Parathyroid adenoma (tissue), 2 donors: ENCODE measurements at regions not wholly inside any gene's neighbourhood (a gene's known extent, or its start where the extent isn't known, plus 50 kb on each side); places are given as distances from the start of the nearest gene placed in this dataset.

Experiments used
- H2AFZ ChIP-seq: fragments of 300-600 bp; sonication (generic); one replicate; pipeline ENCODE4 v1.7.0; 2017; ENCODE audit warnings: antibody characterized with exemption, mild to moderate bottlenecking
- H3K27ac ChIP-seq: fragments of 300-600 bp; sonication (generic); one replicate; pipeline ENCODE4 v1.7.0; 2017
- H3K27me3 ChIP-seq: fragments of 300-600 bp; sonication (generic); one replicate; pipeline ENCODE4 v1.7.0; 2017; ENCODE audit warnings: low read length; ENCODE audit not compliant: control insufficient read depth, insufficient read depth
- H3K36me3 ChIP-seq: fragments of 300-600 bp; sonication (generic); one replicate; pipeline ENCODE4 v1.7.0; 2017; ENCODE audit warnings: low read length; ENCODE audit not compliant: control insufficient read depth, insufficient read depth
- H3K4me1 ChIP-seq: fragments of 300-600 bp; sonication (generic); one replicate; pipeline ENCODE4 v1.7.0; 2017; ENCODE audit warnings: control low read depth
- H3K4me2 ChIP-seq: fragments of 300-600 bp; sonication (generic); one replicate; pipeline ENCODE4 v1.7.0; 2017; ENCODE audit warnings: low read length
- H3K4me3 ChIP-seq: fragments of 300-600 bp; sonication (generic); one replicate; pipeline ENCODE4 v1.7.0; 2017; ENCODE audit warnings: low read depth, low read length
- H3K79me2 ChIP-seq: fragments of 300-600 bp; sonication (generic); one replicate; pipeline ENCODE4 v1.7.0; 2017; ENCODE audit warnings: control low read depth
- H3K9ac ChIP-seq: fragments of 300-600 bp; sonication (generic); one replicate; pipeline ENCODE4 v1.7.0; 2017; ENCODE audit warnings: mild to moderate bottlenecking
- H3K9me3 ChIP-seq: fragments of 300-600 bp; sonication (generic); one replicate; pipeline ENCODE4 v1.7.0; 2017; ENCODE audit warnings: low read length; ENCODE audit not compliant: control insufficient read depth
- TF ChIP-seq, protein P1 (sequence below): fragments of 300-600 bp; sonication (generic); IDR thresholded peaks from one replicate; pipeline ENCODE4 v1.7.0; 2017; ENCODE audit warnings: antibody characterized with exemption, mild to moderate bottlenecking
- donor health status: primary hyperparathyroidism.

DNA sequence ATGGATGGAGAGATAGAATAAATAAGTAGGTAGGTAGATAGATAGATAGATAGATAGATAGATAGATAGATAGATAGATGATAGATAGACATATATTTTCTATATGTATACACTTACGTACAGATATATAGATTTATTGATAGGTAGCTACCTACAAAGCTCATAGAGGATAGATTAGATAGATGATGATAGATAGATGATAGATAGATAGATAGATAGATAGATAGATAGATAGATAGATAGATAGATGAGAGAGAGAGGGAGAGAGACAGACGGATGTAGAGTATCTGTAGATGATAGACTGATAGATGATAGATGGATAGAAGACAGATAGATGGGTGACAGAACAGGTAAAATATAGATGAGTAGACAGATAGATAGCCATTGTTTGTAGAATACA is 191.3 kb upstream of the PFKP start:
- no peak overlapping the region for H3K4me2 ChIP-seq
- H3K36me3 ChIP-seq = no peaks in the 10 kb centered on the region
- TF ChIP-seq, protein P1, sequence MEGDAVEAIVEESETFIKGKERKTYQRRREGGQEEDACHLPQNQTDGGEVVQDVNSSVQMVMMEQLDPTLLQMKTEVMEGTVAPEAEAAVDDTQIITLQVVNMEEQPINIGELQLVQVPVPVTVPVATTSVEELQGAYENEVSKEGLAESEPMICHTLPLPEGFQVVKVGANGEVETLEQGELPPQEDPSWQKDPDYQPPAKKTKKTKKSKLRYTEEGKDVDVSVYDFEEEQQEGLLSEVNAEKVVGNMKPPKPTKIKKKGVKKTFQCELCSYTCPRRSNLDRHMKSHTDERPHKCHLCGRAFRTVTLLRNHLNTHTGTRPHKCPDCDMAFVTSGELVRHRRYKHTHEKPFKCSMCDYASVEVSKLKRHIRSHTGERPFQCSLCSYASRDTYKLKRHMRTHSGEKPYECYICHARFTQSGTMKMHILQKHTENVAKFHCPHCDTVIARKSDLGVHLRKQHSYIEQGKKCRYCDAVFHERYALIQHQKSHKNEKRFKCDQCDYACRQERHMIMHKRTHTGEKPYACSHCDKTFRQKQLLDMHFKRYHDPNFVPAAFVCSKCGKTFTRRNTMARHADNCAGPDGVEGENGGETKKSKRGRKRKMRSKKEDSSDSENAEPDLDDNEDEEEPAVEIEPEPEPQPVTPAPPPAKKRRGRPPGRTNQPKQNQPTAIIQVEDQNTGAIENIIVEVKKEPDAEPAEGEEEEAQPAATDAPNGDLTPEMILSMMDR = no peak
- no peak overlapping the region for H2AFZ ChIP-seq
- H3K9ac ChIP-seq = no peak overlapping the region
- no peak overlapping the region for H3K27ac ChIP-seq
- H3K9me3 ChIP-seq = no peaks in the 10 kb centered on the region
- H3K4me1 ChIP-seq = no peaks in the 10 kb centered on the region
- H3K79me2 ChIP-seq = no peaks in the 10 kb centered on the region
- no peaks in the 10 kb centered on the region for H3K27me3 ChIP-seq
- no peak overlapping the region for H3K4me3 ChIP-seq

DNA sequence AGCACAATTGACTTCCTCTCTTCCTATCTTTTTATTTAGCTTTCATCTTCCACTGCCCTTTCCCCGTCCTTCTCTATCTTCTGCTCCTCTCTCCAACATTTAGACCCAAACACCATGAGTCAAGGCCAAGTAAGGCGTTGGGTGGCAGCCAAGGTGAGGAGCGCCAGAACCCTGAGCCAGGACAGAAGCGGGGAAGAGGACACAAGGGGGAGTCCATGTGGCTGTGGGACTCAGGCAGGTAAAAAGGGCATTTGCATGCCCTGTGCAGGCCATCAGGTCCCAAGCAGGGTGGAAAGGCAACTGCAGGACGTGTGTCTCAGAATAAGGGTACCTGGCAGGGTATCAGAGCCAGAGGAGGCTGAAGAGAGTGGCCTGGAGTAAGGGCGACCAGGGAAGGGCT is 192.4 kb upstream of the PFKP start:
- H3K4me3 ChIP-seq = no peak overlapping the region
- no peaks in the 10 kb centered on the region for H3K27me3 ChIP-seq
- H3K27ac ChIP-seq = no peak overlapping the region
- H2AFZ ChIP-seq = no peak overlapping the region
- TF ChIP-seq, protein P1 = no peak
- no peaks in the 10 kb centered on the region for H3K36me3 ChIP-seq
- H3K9me3 ChIP-seq = no peaks in the 10 kb centered on the region
- H3K79me2 ChIP-seq = no peaks in the 10 kb centered on the region
- no peak overlapping the region for H3K4me2 ChIP-seq
- H3K9ac ChIP-seq = no peak overlapping the region
- H3K4me1 ChIP-seq = no peaks in the 10 kb centered on the region

DNA sequence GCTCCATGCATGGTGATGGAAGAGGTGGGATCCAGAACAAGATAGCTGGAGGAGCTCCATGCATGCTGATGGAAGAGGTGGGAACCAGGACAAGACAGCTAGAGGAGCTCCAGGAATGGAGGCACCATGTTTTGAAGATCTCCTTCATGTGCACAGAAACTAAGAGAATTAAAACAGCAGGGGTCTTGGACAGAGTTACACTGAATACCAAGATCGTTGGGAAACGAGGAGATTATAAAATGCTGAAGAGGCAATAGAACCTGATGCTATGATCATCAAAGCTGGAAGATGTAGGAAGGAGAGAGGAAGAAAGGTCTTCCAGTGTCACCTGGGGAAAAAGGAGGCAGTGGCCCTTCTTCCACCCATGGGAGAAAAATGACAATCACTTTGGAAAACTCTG is 193.6 kb upstream of the PFKP start:
- no peaks in the 10 kb centered on the region for H3K9me3 ChIP-seq
- H3K4me3 ChIP-seq = no peak overlapping the region
- no peak overlapping the region for H3K4me2 ChIP-seq
- TF ChIP-seq, protein P1 = no peak
- H3K79me2 ChIP-seq = no peaks in the 10 kb centered on the region
- H3K27ac ChIP-seq = no peak overlapping the region
- H3K36me3 ChIP-seq = no peaks in the 10 kb centered on the region
- no peak overlapping the region for H3K9ac ChIP-seq
- no peak overlapping the region for H2AFZ ChIP-seq
- H3K27me3 ChIP-seq = no peaks in the 10 kb centered on the region
- H3K4me1 ChIP-seq = no peaks in the 10 kb centered on the region

DNA sequence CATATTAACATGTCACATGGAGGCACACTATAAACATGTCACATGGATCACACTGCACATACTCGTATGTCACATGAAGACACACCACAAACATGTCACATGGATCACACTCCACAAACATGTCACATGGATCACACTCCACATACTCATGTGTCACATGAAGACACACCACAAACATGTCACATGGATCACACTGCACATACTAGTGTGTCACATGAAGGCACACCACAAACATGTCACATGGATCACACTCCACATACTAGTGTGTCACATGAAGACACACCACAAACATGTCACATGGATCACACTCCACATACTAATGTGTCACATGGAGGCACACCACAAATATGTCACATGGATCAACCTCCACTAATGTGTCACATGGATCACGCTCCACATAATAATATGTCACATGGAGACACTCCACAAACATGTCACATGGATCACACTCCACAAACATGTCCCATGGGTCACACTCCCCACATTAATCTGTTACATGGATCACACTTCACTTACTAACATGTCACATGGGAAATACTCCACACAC is 195.6 kb upstream of the PFKP start:
- Histone ChIP-seq H2AFZ (no peak overlapping the region), H3K4me1 (no peaks in the 10 kb centered on the region), H3K9ac (no peak overlapping the region), H3K27ac (no peak overlapping the region), H3K4me3 (no peak overlapping the region), H3K4me2 (no peak overlapping the region), H3K79me2 (no peaks in the 10 kb centered on the region), H3K36me3 (no peaks in the 10 kb centered on the region), H3K27me3 (no peaks in the 10 kb centered on the region), H3K9me3 (no peaks in the 10 kb centered on the region)
- TF ChIP-seq, protein P1 = no peak

DNA sequence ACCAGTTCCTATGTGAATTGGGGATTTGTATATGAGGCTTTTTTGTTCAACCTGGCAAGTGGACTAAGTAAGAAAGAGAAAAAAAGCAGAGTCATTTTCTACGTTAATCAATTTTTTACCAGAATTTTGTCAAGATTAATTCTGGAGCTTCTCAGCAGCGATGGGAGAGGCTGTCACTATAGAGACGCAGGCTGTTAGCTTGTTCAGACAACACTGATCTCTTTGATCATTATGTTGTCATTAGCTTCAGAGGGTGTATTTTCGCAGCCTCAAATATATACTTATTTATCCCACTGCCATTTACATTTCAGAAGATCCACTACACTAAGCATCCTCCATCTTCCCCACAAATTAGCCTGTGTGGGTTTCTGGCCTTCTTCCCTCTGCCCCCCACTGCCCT is 196.7 kb upstream of the PFKP start:
- Histone ChIP-seq H3K36me3 (no peaks in the 10 kb centered on the region), H3K4me1 (no peaks in the 10 kb centered on the region), H3K27me3 (no peaks in the 10 kb centered on the region), H3K27ac (no peak overlapping the region), H3K9ac (no peak overlapping the region), H3K4me2 (no peak overlapping the region), H3K79me2 (no peaks in the 10 kb centered on the region), H2AFZ (no peak overlapping the region), H3K4me3 (no peak overlapping the region), H3K9me3 (no peaks in the 10 kb centered on the region)
- TF ChIP-seq, protein P1 = no peak
